ENCODE measurements at regions not wholly inside any gene's neighbourhood (a gene's known extent, or its start where the extent isn't known, plus 50 kb on each side); places are given as distances from the start of the nearest gene placed in this dataset.

DNA sequence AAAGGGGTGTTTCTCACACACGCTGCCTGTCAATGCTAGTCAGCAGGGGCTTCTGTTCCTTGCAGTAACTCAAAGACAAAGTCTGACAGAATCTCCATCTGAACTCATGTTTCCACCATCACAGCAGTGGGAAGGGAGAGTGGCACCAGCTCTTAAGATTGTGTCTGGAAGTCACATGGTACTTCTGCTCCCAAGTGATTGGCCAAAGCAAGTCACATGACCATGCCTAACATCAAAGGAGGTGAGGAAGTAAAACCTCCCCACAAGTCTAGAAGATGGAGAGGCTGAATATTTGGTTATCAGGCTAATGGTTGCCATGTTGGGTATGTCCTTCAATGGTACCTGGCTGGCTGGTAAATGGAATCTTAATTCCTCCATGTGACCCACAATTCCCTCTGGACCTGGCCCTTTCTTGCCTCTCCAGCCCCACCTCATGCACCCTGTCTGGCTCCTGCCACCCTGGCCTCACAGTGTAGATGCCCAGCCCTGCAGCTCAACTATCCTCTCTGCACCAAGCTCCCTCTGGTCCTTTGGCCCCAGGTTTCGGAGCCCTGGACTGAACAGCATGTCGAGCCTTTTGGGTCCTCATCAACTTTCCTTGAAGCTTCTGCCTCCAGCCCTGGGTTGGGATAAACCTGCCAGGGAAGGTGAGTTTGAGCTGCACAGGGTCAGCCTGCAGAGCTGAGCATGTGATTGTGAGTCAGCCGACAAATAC is 51.0 kb upstream of the PMEPA1 start:
- H3K4me3 ChIP-seq = no peak overlapping the region
- H3K9me3 ChIP-seq = peaks cover 5% of the 10 kb centered on the region; the same call in 1 of the 2 replicates
- no peaks in the 10 kb centered on the region for H3K36me3 ChIP-seq
- no peak for DNase-seq
- no peaks in the 10 kb centered on the region for H3K27me3 ChIP-seq

DNA sequence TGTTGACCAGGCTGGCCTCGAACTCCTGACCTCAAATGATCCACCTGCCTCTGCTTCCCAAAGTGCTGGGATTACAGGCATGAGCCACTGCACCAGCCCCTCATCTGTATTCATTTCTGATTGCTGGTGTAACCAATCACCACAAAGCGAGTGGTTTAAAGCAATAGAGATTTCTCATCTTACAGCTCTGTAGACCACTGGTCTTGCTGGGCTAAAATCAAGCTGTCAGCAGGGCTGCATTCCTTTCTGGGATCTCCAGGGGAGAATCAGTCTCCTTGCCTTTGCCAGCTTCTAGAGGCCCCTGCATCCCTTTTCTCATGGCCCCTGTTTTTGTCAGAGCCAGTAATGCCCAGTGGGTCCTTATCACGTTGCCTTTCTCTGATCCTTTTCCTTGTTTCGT is 49.9 kb upstream of the PMEPA1 start:
- Histone ChIP-seq H3K4me3 (no peak overlapping the region), H3K9me3 (0 out of 2 replicates have a peak, but pooled peaks cover 5% of the 10 kb centered on the region), H3K27me3 (no peaks in the 10 kb centered on the region), H3K36me3 (no peaks in the 10 kb centered on the region)
- DNase-seq = no peak
